22Rv1 (cell line): ENCODE measurements at regions not wholly inside any gene's neighbourhood (a gene's known extent, or its start where the extent isn't known, plus 50 kb on each side); places are given as distances from the start of the nearest gene placed in this dataset.

Source experiments
- ZFX ChIP-seq: fragments of 450-650 bp; IDR thresholded peaks from 2 replicates; pipeline ENCODE4 v1.6.1; 2017; ENCODE audit warnings: antibody characterized with exemption, borderline replicate concordance
- TF ChIP-seq, protein P1 (sequence below): fragments of 450-650 bp; IDR thresholded peaks from 2 replicates; pipeline ENCODE4 v1.5.1; 2017; ENCODE audit warnings: mild to moderate bottlenecking

- TF ChIP-seq, protein P1, sequence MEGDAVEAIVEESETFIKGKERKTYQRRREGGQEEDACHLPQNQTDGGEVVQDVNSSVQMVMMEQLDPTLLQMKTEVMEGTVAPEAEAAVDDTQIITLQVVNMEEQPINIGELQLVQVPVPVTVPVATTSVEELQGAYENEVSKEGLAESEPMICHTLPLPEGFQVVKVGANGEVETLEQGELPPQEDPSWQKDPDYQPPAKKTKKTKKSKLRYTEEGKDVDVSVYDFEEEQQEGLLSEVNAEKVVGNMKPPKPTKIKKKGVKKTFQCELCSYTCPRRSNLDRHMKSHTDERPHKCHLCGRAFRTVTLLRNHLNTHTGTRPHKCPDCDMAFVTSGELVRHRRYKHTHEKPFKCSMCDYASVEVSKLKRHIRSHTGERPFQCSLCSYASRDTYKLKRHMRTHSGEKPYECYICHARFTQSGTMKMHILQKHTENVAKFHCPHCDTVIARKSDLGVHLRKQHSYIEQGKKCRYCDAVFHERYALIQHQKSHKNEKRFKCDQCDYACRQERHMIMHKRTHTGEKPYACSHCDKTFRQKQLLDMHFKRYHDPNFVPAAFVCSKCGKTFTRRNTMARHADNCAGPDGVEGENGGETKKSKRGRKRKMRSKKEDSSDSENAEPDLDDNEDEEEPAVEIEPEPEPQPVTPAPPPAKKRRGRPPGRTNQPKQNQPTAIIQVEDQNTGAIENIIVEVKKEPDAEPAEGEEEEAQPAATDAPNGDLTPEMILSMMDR: no peak
- no peak for TF ChIP-seq ZFX
These were observed 346.7 kb downstream of the USP25 start for GRCh38 chr21:16076465-16076864.
